Activated T-cell treated with anti-CD3 and anti-CD28 coated beads, Interleukin-2, amount 50 U/mL, for 24 hours (primary cell): ENCODE measurements at regions not wholly inside any gene's neighbourhood (a gene's known extent, or its start where the extent isn't known, plus 50 kb on each side); places are given as distances from the start of the nearest gene placed in this dataset.

ENCODE experiments used
- DNase-seq: peaks from one replicate; pipeline ENCODE4 v3.0.0-alpha.2; 2020
- H3K27ac Mint-ChIP-seq: 2 replicates; pipeline ENCODE4 v1.8.0; 2020; ENCODE audit warnings: mild to moderate bottlenecking, mixed read lengths
- H3K27me3 Mint-ChIP-seq: 2 replicates; pipeline ENCODE4 v1.8.0; 2020; ENCODE audit warnings: mixed read lengths
- H3K36me3 Mint-ChIP-seq: 2 replicates; pipeline ENCODE4 v1.8.0; 2020; ENCODE audit warnings: low read depth, mixed read lengths
- H3K4me1 Mint-ChIP-seq: 2 replicates; pipeline ENCODE4 v1.8.0; 2020; ENCODE audit warnings: low read depth, mixed read lengths
- H3K4me3 Mint-ChIP-seq: 2 replicates; pipeline ENCODE4 v1.8.0; 2020; ENCODE audit warnings: mild to moderate bottlenecking, moderate library complexity, mixed read lengths
- H3K9me3 Mint-ChIP-seq: 2 replicates; pipeline ENCODE4 v1.8.0; 2020; ENCODE audit warnings: mixed read lengths

DNA sequence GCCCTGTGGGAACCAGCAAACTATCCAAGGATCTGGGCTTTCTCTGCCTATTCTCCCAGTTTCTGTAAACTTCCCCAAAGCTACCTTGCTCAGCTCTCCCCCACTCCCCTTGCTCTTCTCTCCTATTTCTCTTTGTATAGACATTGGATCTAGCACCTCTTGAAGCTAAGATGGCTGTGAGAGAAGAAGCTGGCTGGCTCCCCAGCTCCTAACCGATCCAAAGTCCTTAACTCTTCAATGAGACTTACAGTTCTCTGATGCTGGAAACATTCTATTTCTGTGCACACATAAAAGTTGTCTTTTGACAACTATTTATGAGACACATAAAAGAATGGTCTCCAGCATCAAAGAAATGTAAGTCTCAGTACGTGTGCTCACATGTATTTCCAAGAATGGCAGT is 70.6 kb upstream of the C3orf80 start:
- H3K4me3 Mint-ChIP-seq = no peak overlapping the region
- H3K4me1 Mint-ChIP-seq = peaks cover 2% of the 10 kb centered on the region
- peaks cover 7% of the 10 kb centered on the region for H3K27me3 Mint-ChIP-seq
- H3K27ac Mint-ChIP-seq = no peak overlapping the region
- H3K9me3 Mint-ChIP-seq = no peaks in the 10 kb centered on the region
- H3K36me3 Mint-ChIP-seq = no peaks in the 10 kb centered on the region
- no peak for DNase-seq

DNA sequence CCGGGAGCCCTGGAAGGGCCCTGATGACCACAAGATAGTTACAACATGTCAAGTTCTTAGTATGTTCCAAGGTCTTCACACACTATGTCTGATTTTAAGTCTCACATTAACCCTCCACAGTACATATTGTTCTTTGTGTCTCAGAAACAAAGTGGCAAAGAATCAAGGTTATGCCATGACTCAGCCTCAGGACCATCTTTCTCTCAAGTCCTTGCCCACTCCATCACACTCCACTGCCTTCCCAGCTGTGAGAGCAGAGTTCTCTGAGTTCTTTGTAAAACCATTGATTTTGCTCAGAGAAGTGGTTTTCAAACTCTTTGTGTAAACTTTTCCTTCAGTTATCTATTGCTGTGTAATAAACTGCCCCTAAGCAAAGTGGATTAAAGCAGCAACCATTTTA is 67.9 kb upstream of the C3orf80 start:
- Mint-ChIP-seq H3K27ac (no peak overlapping the region), H3K27me3 (peaks cover 7% of the 10 kb centered on the region), H3K36me3 (no peaks in the 10 kb centered on the region), H3K4me1 (peaks cover 2% of the 10 kb centered on the region), H3K4me3 (no peak overlapping the region), H3K9me3 (no peaks in the 10 kb centered on the region)
- no peak for DNase-seq

DNA sequence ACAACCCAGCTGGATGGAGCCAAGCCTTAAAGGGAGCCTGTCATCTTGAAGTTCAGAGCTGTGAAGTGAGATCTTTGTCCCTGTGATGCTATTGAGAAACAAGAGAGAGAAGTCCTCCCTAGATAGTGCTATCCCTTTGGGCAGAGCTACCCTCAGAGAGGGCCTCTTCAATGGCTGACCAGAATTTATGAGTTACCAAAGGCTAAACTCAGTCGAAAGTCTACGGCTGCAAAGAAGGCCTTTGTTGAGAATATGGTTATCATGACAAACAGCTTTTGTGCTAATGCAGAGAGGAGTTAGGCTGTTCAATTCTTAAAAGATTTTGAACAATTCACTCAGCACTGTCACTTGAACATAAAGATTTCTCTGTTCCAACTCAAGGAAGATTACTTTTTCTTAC is 65.9 kb upstream of the C3orf80 start:
- H3K27ac Mint-ChIP-seq = no peak overlapping the region
- no peaks in the 10 kb centered on the region for H3K4me1 Mint-ChIP-seq
- H3K27me3 Mint-ChIP-seq = peaks cover 7% of the 10 kb centered on the region
- H3K36me3 Mint-ChIP-seq = no peaks in the 10 kb centered on the region
- H3K9me3 Mint-ChIP-seq = no peaks in the 10 kb centered on the region
- no peak overlapping the region for H3K4me3 Mint-ChIP-seq
- no peak for DNase-seq

DNA sequence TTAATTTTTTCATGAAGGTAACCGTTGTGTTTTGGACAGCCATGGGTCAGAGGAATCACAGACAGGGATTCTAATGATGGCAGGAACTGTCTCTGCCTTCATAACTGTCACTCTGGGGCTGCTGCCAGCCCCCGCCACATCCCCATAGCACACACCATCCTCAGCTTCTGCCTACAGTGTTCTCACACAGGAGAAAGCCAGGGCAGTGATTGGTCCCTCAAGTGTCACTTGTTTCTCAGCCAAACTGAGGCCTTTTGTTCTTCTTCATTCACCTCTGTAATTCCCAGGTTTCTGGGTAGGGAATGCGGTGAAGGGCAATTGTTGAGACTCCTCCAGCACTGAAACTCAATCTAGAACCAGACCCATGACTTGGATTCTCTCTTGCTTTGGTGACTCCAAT is 65.4 kb upstream of the C3orf80 start:
- Mint-ChIP-seq H3K9me3 (no peaks in the 10 kb centered on the region), H3K4me1 (no peaks in the 10 kb centered on the region), H3K36me3 (no peaks in the 10 kb centered on the region), H3K4me3 (no peak overlapping the region), H3K27me3 (peaks cover 7% of the 10 kb centered on the region), H3K27ac (no peak overlapping the region)
- no peak for DNase-seq

DNA sequence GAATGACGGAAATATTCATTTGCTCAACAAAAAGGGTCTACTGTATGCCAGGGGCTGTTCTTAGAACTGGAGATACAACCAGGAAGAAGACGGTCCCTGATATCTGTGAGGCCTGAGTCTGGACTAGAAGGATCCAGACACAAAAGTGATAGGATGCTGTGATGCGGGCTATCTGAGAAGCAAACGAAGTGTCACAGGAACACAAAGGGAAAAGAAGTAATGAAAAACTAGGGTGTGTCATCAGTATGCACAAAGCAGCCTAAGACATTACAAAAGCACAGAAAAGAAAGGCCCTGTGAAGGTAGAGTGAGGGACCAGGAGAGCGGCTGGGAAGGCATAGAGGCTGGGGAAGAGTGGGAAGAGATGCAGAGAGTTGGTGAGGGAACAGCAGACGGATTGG is 63.3 kb upstream of the C3orf80 start:
- H3K27ac Mint-ChIP-seq = no peak overlapping the region
- H3K36me3 Mint-ChIP-seq = no peaks in the 10 kb centered on the region
- H3K9me3 Mint-ChIP-seq = no peaks in the 10 kb centered on the region
- no peaks in the 10 kb centered on the region for H3K4me1 Mint-ChIP-seq
- no peak overlapping the region for H3K4me3 Mint-ChIP-seq
- DNase-seq = no peak
- H3K27me3 Mint-ChIP-seq = peaks cover 4% of the 10 kb centered on the region

- H3K27ac Mint-ChIP-seq = no peak overlapping the region
- H3K4me3 Mint-ChIP-seq = no peak overlapping the region
- H3K27me3 Mint-ChIP-seq = peaks cover 4% of the 10 kb centered on the region
- H3K9me3 Mint-ChIP-seq = no peaks in the 10 kb centered on the region
- DNase-seq = no peak
- H3K4me1 Mint-ChIP-seq = no peaks in the 10 kb centered on the region
- no peaks in the 10 kb centered on the region for H3K36me3 Mint-ChIP-seq
These were observed 62.8 kb upstream of the C3orf80 start for GRCh38 chr3:160162440-160162839.

DNA sequence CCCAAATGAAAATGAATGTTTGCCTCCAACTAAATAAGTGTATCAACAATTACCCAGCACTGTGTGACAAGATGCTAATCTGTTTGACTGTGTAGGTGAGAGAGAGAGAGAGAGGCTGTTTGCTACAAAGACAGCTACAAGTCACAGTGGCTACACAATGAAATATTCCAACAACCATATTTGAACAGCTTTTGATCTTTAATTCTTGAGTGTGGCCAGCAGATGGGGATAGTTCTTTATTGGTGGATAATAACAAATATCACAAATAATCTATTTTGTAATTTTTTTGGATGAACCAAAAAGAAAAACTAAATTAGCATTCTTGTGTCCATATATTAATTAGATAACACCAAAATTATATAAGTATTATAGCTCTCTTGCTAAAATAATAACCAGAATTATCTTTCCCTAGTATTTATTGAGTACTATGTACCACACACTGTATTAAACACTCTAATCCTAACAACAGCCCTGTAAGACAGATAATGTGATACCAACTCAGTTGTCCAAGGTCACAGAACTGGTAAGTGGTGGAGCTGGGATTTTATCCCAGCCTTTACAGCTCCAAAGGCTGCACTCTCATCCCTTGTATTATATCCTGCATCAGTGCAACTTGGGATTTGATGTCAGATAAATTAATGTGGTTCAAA is 61.9 kb upstream of the C3orf80 start:
- Mint-ChIP-seq H3K4me3 (no peak overlapping the region), H3K4me1 (peaks cover 2% of the 10 kb centered on the region), H3K36me3 (no peaks in the 10 kb centered on the region), H3K27ac (no peak overlapping the region), H3K9me3 (no peaks in the 10 kb centered on the region), H3K27me3 (peaks cover 3% of the 10 kb centered on the region)
- DNase-seq = no peak

- H3K4me3 Mint-ChIP-seq = no peak overlapping the region
- H3K36me3 Mint-ChIP-seq = no peaks in the 10 kb centered on the region
- DNase-seq = no peak
- H3K9me3 Mint-ChIP-seq = no peaks in the 10 kb centered on the region
- H3K27me3 Mint-ChIP-seq = no peaks in the 10 kb centered on the region
- H3K4me1 Mint-ChIP-seq = peaks cover 9% of the 10 kb centered on the region
- H3K27ac Mint-ChIP-seq = no peak overlapping the region
These were observed 57.0 kb upstream of the C3orf80 start for GRCh38 chr3:160168246-160168645.

DNA sequence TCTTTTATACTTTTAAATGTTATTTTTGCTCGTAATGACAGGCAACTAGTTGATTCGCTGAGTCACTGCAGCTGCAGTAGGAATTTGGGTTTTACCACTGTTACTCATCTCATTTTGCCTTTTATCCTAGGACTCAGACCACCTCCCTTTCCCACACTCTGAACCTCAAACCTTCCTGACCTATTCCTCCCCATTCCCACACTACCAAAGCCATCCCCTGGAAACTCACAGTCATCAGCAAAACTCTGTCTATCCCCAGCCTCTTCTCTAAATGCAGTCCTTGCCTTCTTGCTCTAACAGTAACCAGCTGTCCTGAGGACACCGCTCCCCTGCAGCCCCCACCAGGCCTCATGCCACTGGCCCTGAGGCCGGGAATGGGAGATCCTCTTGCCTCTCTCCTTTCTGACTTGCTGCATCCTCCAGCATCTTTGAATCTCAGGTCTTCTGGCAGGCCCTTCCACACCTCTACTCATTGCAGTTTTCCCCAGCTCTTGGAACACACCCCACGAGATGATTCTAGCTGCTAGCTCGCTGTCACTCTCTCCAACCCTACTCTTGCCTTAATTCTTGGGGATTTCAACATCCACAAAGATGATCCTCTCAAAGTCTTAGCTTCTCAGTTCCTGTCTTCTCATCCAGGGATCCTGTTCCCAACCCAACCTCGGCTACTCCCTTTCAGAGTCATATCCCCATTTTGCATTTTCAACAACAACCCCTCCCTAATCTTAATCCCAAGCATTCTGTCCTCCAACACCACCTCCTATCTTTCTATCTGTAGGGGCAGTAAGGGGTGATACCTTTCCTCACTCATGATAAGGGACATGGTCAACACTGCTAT is 55.9 kb upstream of the C3orf80 start:
- Mint-ChIP-seq H3K27ac (no peak overlapping the region), H3K36me3 (no peaks in the 10 kb centered on the region), H3K9me3 (no peaks in the 10 kb centered on the region), H3K4me1 (peaks cover 9% of the 10 kb centered on the region), H3K4me3 (no peak overlapping the region), H3K27me3 (no peaks in the 10 kb centered on the region)
- no peak for DNase-seq

- Mint-ChIP-seq H3K27ac (no peak overlapping the region), H3K4me3 (no peak overlapping the region), H3K27me3 (no peaks in the 10 kb centered on the region), H3K4me1 (peaks cover 9% of the 10 kb centered on the region), H3K36me3 (no peaks in the 10 kb centered on the region), H3K9me3 (no peaks in the 10 kb centered on the region)
- no peak for DNase-seq
These were observed 54.5 kb upstream of the C3orf80 start for GRCh38 chr3:160170409-160171370.

GRCh38 chr3:160171813-160172212 is 53.4 kb upstream of the C3orf80 start:
- peaks cover 9% of the 10 kb centered on the region for H3K4me1 Mint-ChIP-seq
- no peaks in the 10 kb centered on the region for H3K36me3 Mint-ChIP-seq
- H3K27me3 Mint-ChIP-seq = no peaks in the 10 kb centered on the region
- H3K4me3 Mint-ChIP-seq = no peak overlapping the region
- no peaks in the 10 kb centered on the region for H3K9me3 Mint-ChIP-seq
- no peak overlapping the region for H3K27ac Mint-ChIP-seq
- DNase-seq = no peak

DNA sequence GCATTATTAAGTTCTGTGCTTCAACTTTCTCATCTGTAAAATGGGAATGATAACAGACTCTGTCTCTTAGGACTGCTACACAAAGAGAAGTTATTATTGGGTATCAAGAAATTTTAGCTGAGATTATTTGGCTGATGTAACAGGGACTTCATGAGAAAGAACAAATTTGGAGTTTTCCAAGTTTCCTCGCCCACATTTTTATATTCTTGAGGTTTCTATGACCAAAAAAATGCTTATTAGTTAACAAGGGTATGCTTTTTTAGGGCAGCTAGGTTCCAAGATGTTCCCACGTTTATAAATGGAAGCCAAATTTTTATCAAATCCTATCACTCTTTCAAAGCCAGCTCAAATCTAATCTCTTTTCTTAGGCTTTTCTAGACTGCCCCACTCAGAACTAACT is 50.6 kb upstream of the C3orf80 start:
- no peak for DNase-seq
- Mint-ChIP-seq H3K9me3 (no peaks in the 10 kb centered on the region), H3K4me3 (no peak overlapping the region)

More for the DNA sequence above, 50.6 kb upstream of the C3orf80 start:
- Mint-ChIP-seq H3K27me3 (peaks cover 1% of the 10 kb centered on the region), H3K27ac (no peak overlapping the region), H3K36me3 (no peaks in the 10 kb centered on the region), H3K4me1 (peaks cover 7% of the 10 kb centered on the region)
